Caco-2 (cell line): ENCODE measurements at regions not wholly inside any gene's neighbourhood (a gene's known extent, or its start where the extent isn't known, plus 50 kb on each side); places are given as distances from the start of the nearest gene placed in this dataset.

ENCODE experiments used
- BruUV-seq: library from RNA; stranded (reverse); fragments of 400-500 nt; replicated peaks from 2 replicates; lab custom pipeline; 2021; lab: Mats Ljungman, UMichigan
- CTCF ChIA-PET: fragments of 300-600 bp; sonication (Branson Sonifier 250); formaldehyde crosslinking; loops from one replicate; lab custom pipeline; 2022; ENCODE audit warnings: antibody characterized with exemption; lab: Charles Lee
- POLR2A ChIA-PET: fragments of 300-600 bp; sonication (Branson Sonifier 250); formaldehyde crosslinking; loops from one replicate; lab custom pipeline; 2022; ENCODE audit warnings: antibody characterized with exemption; lab: Charles Lee
- DNase-seq, 2 experiments: peaks; one replicate each; pipeline versions ENCODE4 v3.0.0 to v3.0.0-alpha.2; 2020 to 2022
- H3K27me3 ChIP-seq: replicated peaks from 2 replicates; pipeline ENCODE4 v1.6.0; 2011; ENCODE audit warnings: low read length; ENCODE audit not compliant: control insufficient read depth, insufficient read depth
- H3K36me3 ChIP-seq: 2 replicates; pipeline ENCODE4 v1.5.1; 2011; ENCODE audit warnings: low read length; ENCODE audit not compliant: control insufficient read depth, insufficient read depth
- H3K4me1 ChIP-seq: fragments of 250-450 bp; sonication (Bioruptor Pico); 2 replicates; pipeline ENCODE4 v1.5.1; 2020; ENCODE audit warnings: mild to moderate bottlenecking
- H3K4me3 ChIP-seq: 2 replicates; pipeline ENCODE4 v1.5.1; 2011; ENCODE audit warnings: low read depth, mild to moderate bottlenecking, control low read depth, low read length
- H3K9me3 ChIP-seq: fragments of 250-450 bp; sonication (Bioruptor Pico); 2 replicates; pipeline ENCODE4 v1.5.1; 2020; ENCODE audit warnings: mild to moderate bottlenecking, moderate library complexity
- H3K27ac Mint-ChIP-seq: one replicate; pipeline ENCODE4 v1.8.0; 2022; ENCODE audit warnings: mixed read lengths; ENCODE audit not compliant: unreplicated experiment
- H3K27me3 Mint-ChIP-seq: one replicate; pipeline ENCODE4 v1.8.0; 2022; ENCODE audit warnings: mixed read lengths; ENCODE audit not compliant: insufficient read depth, unreplicated experiment
- H3K36me3 Mint-ChIP-seq: one replicate; pipeline ENCODE4 v1.8.0; 2022; ENCODE audit warnings: mild to moderate bottlenecking, mixed read lengths; ENCODE audit not compliant: insufficient read depth, unreplicated experiment
- H3K4me1 Mint-ChIP-seq: one replicate; pipeline ENCODE4 v1.8.0; 2022; ENCODE audit warnings: low read depth, mixed read lengths; ENCODE audit not compliant: unreplicated experiment
- H3K4me3 Mint-ChIP-seq: one replicate; pipeline ENCODE4 v1.8.0; 2022; ENCODE audit warnings: mild to moderate bottlenecking, moderate library complexity, mixed read lengths; ENCODE audit not compliant: unreplicated experiment
- H3K9me3 Mint-ChIP-seq: one replicate; pipeline ENCODE4 v1.8.0; 2022; ENCODE audit warnings: mixed read lengths; ENCODE audit not compliant: unreplicated experiment
- CTCF ChIP-seq, 2 experiments: fragments of 200-600 bp in 1 of 2; IDR thresholded peaks; 1 replicate in 1 of 2; 2 replicates in 1 of 2; pipeline versions ENCODE4 v1.5.1 to v1.8.0; 2011 to 2022; ENCODE audit warnings: antibody characterized with exemption in 1 of 2, control low read depth in 1 of 2, inconsistent platforms in 1 of 2, low read depth in 1 of 2, low read length in 1 of 2, mild to moderate bottlenecking in 1 of 2, moderate library complexity in 1 of 2; ENCODE audit not compliant: insufficient read depth in 1 of 2, severe bottlenecking in 1 of 2, unreplicated experiment in 1 of 2
- intact Hi-C: fragments of 100-400 bp; cut with micrococcal nuclease; formaldehyde crosslinking; loops from one replicate; pipeline ENCODE4 v1.10.0; 2022; ENCODE audit not compliant: unreplicated experiment

GRCh38 chr3:19734453-19734852, 199.6 kb downstream of the EFHB start:
- no peak for DNase-seq
- ChIA-PET POLR2A (no interaction called here), CTCF (no interaction called here)
- TF ChIP-seq CTCF (IDR thresholded peaks at IDR 0.05; ENCODE audit: insufficient read depth in 1 of 2, low read depth in 1 of 2, low read length in 1 of 2, severe bottlenecking in 1 of 2, unreplicated experiment in 1 of 2): no peak
- intact Hi-C loops: no loop called here
- H3K36me3 Mint-ChIP-seq: no peaks in the 10 kb centered on the region
- Histone ChIP-seq H3K9me3 (no peaks in the 10 kb centered on the region), H3K4me1 (peaks cover 30% of the 10 kb centered on the region), H3K36me3 (no peaks in the 10 kb centered on the region), H3K27me3 (no peaks in the 10 kb centered on the region), H3K4me3 (no peak overlapping the region)
- H3K4me1 Mint-ChIP-seq: peaks cover 25% of the 10 kb centered on the region
- H3K9me3 Mint-ChIP-seq: peaks cover 25% of the 10 kb centered on the region
- no peak overlapping the region for H3K27ac Mint-ChIP-seq
- BruUV-seq: no TSS peak
- no peaks in the 10 kb centered on the region for H3K27me3 Mint-ChIP-seq
- no peak overlapping the region for H3K4me3 Mint-ChIP-seq

GRCh38 chr3:19725000-19725399, 209.0 kb downstream of the EFHB start:
- no peaks in the 10 kb centered on the region for H3K36me3 ChIP-seq
- ChIA-PET POLR2A (no interaction called here), CTCF (no interaction called here)
- Mint-ChIP-seq H3K27me3 (peaks cover 3% of the 10 kb centered on the region), H3K4me1 (no peaks in the 10 kb centered on the region), H3K4me3 (no peak overlapping the region), H3K36me3 (no peaks in the 10 kb centered on the region), H3K27ac (no peak overlapping the region), H3K9me3 (peaks cover 9% of the 10 kb centered on the region)
- H3K27me3 ChIP-seq: no peaks in the 10 kb centered on the region
- no TSS peak for BruUV-seq
- intact Hi-C loops: no loop called here
- H3K9me3 ChIP-seq: peaks cover 9% of the 10 kb centered on the region; the same call in 1 of the 2 replicates
- no peak for DNase-seq
- no peak for TF ChIP-seq CTCF (IDR thresholded peaks at IDR 0.05; ENCODE audit: insufficient read depth in 1 of 2, low read depth in 1 of 2, low read length in 1 of 2, severe bottlenecking in 1 of 2, unreplicated experiment in 1 of 2)
- H3K4me1 ChIP-seq: no peaks in the 10 kb centered on the region
- H3K4me3 ChIP-seq: no peak overlapping the region

- no peaks in the 10 kb centered on the region for H3K4me1 ChIP-seq
- intact Hi-C loops: no loop called here
- CTCF ChIA-PET: no interaction called here
- Mint-ChIP-seq H3K4me1 (no peaks in the 10 kb centered on the region), H3K27ac (no peak overlapping the region), H3K4me3 (no peak overlapping the region), H3K9me3 (peaks cover 9% of the 10 kb centered on the region), H3K27me3 (peaks cover 8% of the 10 kb centered on the region), H3K36me3 (no peaks in the 10 kb centered on the region)
- no TSS peak for BruUV-seq
- TF ChIP-seq CTCF (IDR thresholded peaks at IDR 0.05; ENCODE audit: insufficient read depth in 1 of 2, low read depth in 1 of 2, low read length in 1 of 2, severe bottlenecking in 1 of 2, unreplicated experiment in 1 of 2): no peak
- no peak overlapping the region for H3K4me3 ChIP-seq
- no peaks in the 10 kb centered on the region for H3K9me3 ChIP-seq
- H3K36me3 ChIP-seq: no peaks in the 10 kb centered on the region
- H3K27me3 ChIP-seq: no peaks in the 10 kb centered on the region
- DNase-seq: no peak
- POLR2A ChIA-PET: no interaction called here
These were observed 216.3 kb downstream of the EFHB start for GRCh38 chr3:19717736-19718135.
